Panc1 (cell line): ENCODE measurements at regions not wholly inside any gene's neighbourhood (a gene's known extent, or its start where the extent isn't known, plus 50 kb on each side); places are given as distances from the start of the nearest gene placed in this dataset.

ENCODE experiments used
- ATAC-seq: fragments of 200-7000 bp; cut with Tn5 transposase; 2 replicates; pipeline ENCODE4 v1.9.1; 2020; ENCODE audit warnings: mild to moderate bottlenecking, moderate library complexity
- BruUV-seq: library from RNA; stranded (reverse); fragments of 400-500 nt; replicated peaks from 2 replicates; lab custom pipeline; 2021; lab: Mats Ljungman, UMichigan
- CTCF ChIA-PET: fragments of 300-600 bp; sonication (Branson Sonifier 250); formaldehyde crosslinking; loops from one replicate; lab custom pipeline; 2022; ENCODE audit warnings: antibody characterized with exemption; lab: Charles Lee
- POLR2A ChIA-PET: fragments of 300-600 bp; sonication (Branson Sonifier 250); formaldehyde crosslinking; loops from one replicate; lab custom pipeline; 2022; ENCODE audit warnings: antibody characterized with exemption; lab: Charles Lee
- DNase-seq: peaks from one replicate; pipeline ENCODE4 v3.0.0-alpha.2; 2010; ENCODE audit warnings: low read depth, low spot score
- H3K27ac ChIP-seq: 2 replicates; pipeline ENCODE4 v1.5.1; 2011; ENCODE audit warnings: mild to moderate bottlenecking, low read length, inconsistent platforms
- H3K27me3 ChIP-seq: fragments of 200-500 bp; sonication (Bioruptor generic); 2 replicates; pipeline ENCODE4 v1.6.0; 2014; ENCODE audit warnings: low read length, inconsistent platforms; ENCODE audit not compliant: control insufficient read depth, insufficient read depth
- H3K36me3 ChIP-seq: fragments of 200-500 bp; sonication (Bioruptor generic); 2 replicates; pipeline ENCODE4 v1.5.1; 2014; ENCODE audit warnings: inconsistent platforms, mild to moderate bottlenecking, low read length, moderate library complexity; ENCODE audit not compliant: control insufficient read depth, insufficient read depth
- H3K4me1 ChIP-seq: 2 replicates; pipeline ENCODE4 v1.5.1; 2011; ENCODE audit warnings: inconsistent platforms, mild to moderate bottlenecking, low read length, moderate library complexity; ENCODE audit not compliant: control insufficient read depth, insufficient read depth
- H3K4me3 ChIP-seq, 2 experiments: 2 replicates each; pipeline ENCODE4 v1.5.1; 2011 to 2012; ENCODE audit warnings: low read depth in 2 of 2, low read length in 2 of 2, mild to moderate bottlenecking in 2 of 2, inconsistent platforms in 1 of 2, moderate library complexity in 1 of 2
- H3K9me3 ChIP-seq: fragments of 200-500 bp; sonication (Bioruptor generic); 2 replicates; pipeline ENCODE4 v1.5.1; 2014; ENCODE audit warnings: low read depth, mild to moderate bottlenecking, inconsistent platforms, low read length, moderate library complexity; ENCODE audit not compliant: control insufficient read depth, insufficient read depth
- CTCF ChIP-seq: fragments of 450-650 bp; IDR thresholded peaks from 2 replicates; pipeline ENCODE4 v1.5.1; 2017; ENCODE audit warnings: mild to moderate bottlenecking
- POLR2AphosphoS5 ChIP-seq: IDR thresholded peaks from 2 replicates; pipeline ENCODE4 v1.6.1; 2012; ENCODE audit warnings: mild to moderate bottlenecking, low read depth, low read length, moderate library complexity
- REST ChIP-seq, 2 experiments: IDR thresholded peaks; 2 replicates each; pipeline ENCODE4 v1.6.1; 2011 to 2012; ENCODE audit warnings: low read depth in 2 of 2, control low read depth in 1 of 2, low read length in 1 of 2, mild to moderate bottlenecking in 1 of 2, moderate library complexity in 1 of 2; ENCODE audit not compliant: insufficient read depth in 1 of 2
- SIN3A ChIP-seq: IDR thresholded peaks from 2 replicates; pipeline ENCODE4 v1.6.1; 2012; ENCODE audit warnings: low read depth, mild to moderate bottlenecking, low read length, moderate library complexity, borderline replicate concordance; ENCODE audit not compliant: insufficient read depth
- TCF7L2 ChIP-seq: IDR thresholded peaks from 2 replicates; pipeline ENCODE4 v1.6.1; 2011; ENCODE audit warnings: mild to moderate bottlenecking, low read depth, low read length, inconsistent platforms
- in situ Hi-C: cut with HindIII; loops from 2 replicates; pipeline ENCODE4 v1.10.0; 2016; ENCODE audit warnings: low sequenced_read_pairs, low pct_unique_long_range_greater_than_20kb
- intact Hi-C: fragments of 100-400 bp; cut with micrococcal nuclease; formaldehyde crosslinking; loops from one replicate; pipeline ENCODE4 v1.10.0; 2022; ENCODE audit not compliant: unreplicated experiment

DNA sequence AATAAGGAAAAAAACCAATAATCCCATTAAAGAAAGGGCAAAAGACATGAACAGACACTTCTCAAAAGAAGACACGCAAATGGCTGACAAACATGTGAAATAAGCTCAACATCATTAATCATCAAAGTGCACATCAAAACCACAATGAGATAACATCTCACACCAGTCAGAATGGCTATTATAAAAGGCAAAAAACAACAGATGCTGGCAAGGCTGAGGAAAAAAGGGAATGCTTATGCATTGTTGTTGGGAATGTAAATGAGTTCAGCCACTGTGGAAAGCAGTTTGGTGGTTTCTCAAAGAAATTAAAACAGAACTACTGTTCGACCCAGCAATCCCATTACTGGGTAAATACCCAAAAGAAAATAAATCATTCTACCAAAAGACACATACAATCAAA lies 285.6 kb downstream of the NR4A2 start:
- POLR2A ChIA-PET: no interaction called here
- DNase-seq (no peak), ATAC-seq (no peak)
- Histone ChIP-seq H3K27me3 (no peaks in the 10 kb centered on the region), H3K9me3 (no peaks in the 10 kb centered on the region), H3K27ac (no peak overlapping the region), H3K4me3 (no peak overlapping the region), H3K36me3 (no peaks in the 10 kb centered on the region), H3K4me1 (no peaks in the 10 kb centered on the region)
- intact Hi-C loops (no loop called here), in situ Hi-C loops (no loop called here)
- no TSS peak for BruUV-seq
- TF ChIP-seq CTCF (no peak), TCF7L2 (no peak), POLR2AphosphoS5 (no peak), SIN3A (no peak), REST (IDR thresholded peaks at IDR 0.05; ENCODE audit: insufficient read depth in 1 of 2, low read depth in 2 of 2, low read length in 1 of 2) (no peak)
- CTCF ChIA-PET: no interaction called here

DNA sequence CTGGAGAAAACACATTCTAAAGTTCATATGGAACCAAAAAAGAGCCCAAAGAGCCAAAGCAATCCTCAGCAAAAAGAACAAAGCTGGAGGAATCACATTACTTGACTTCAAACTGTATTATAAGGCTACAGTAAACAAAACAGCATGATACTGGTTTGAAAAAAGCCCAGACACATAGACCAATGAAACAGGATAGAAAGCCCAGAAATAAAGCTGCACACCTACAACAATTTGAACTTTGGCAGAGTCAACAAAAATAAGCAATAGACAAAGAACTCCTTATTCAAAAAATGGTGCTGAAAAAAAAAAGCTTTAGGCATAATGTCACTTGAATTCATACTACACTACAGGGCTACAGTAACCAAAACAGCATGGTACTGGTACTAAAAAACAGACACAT lies 289.6 kb downstream of the NR4A2 start:
- in situ Hi-C loops (no loop called here), intact Hi-C loops (no loop called here)
- ATAC-seq (no peak), DNase-seq (no peak)
- H3K36me3 ChIP-seq: no peaks in the 10 kb centered on the region
- POLR2A ChIA-PET: no interaction called here
- CTCF ChIA-PET: no interaction called here
- no peak overlapping the region for H3K4me3 ChIP-seq
- no peak overlapping the region for H3K27ac ChIP-seq
- TF ChIP-seq TCF7L2 (no peak), SIN3A (no peak), REST (IDR thresholded peaks at IDR 0.05; ENCODE audit: insufficient read depth in 1 of 2, low read depth in 2 of 2, low read length in 1 of 2) (no peak), POLR2AphosphoS5 (no peak), CTCF (no peak)
- H3K4me1 ChIP-seq: no peaks in the 10 kb centered on the region
- H3K27me3 ChIP-seq: no peaks in the 10 kb centered on the region
- H3K9me3 ChIP-seq: no peaks in the 10 kb centered on the region
- BruUV-seq: no TSS peak
